NCI-H2029 treated with DMSO at 0.1 percent for 48 hours (cell line): ENCODE measurements at regions not wholly inside any gene's neighbourhood (a gene's known extent, or its start where the extent isn't known, plus 50 kb on each side); places are given as distances from the start of the nearest gene placed in this dataset.

Source experiments
- DNase-seq: peaks from one replicate; lab custom pipeline; 2025; lab: John Stamatoyannopoulos, UW

GRCh38 chr2:16409849-16410248, 255.8 kb downstream of the CYRIA start:
- no peak for DNase-seq

GRCh38 chr2:16409006-16409390, 256.6 kb downstream of the CYRIA start:
- DNase-seq: no peak

GRCh38 chr2:16408331-16409005, 257.2 kb downstream of the CYRIA start:
- DNase-seq: no peak

- no peak for DNase-seq
These were observed 258.3 kb downstream of the CYRIA start for GRCh38 chr2:16407358-16407757.

GRCh38 chr2:16406496-16407289, 258.9 kb downstream of the CYRIA start:
- no peak for DNase-seq

GRCh38 chr2:16405551-16405950, 260.1 kb downstream of the CYRIA start:
- no peak for DNase-seq

GRCh38 chr2:16404551-16405300, 260.9 kb downstream of the CYRIA start:
- no peak for DNase-seq

GRCh38 chr2:16404146-16404545, 261.5 kb downstream of the CYRIA start:
- no peak for DNase-seq

- DNase-seq: no peak
These were observed 262.7 kb downstream of the CYRIA start for GRCh38 chr2:16402891-16403290.

GRCh38 chr2:16401761-16402300, 263.8 kb downstream of the CYRIA start:
- no peak for DNase-seq

GRCh38 chr2:16400127-16400623, 265.5 kb downstream of the CYRIA start:
- DNase-seq: no peak

- DNase-seq: no peak
These were observed 267.1 kb downstream of the CYRIA start for GRCh38 chr2:16398486-16399043.

GRCh38 chr2:16397681-16398475, 267.8 kb downstream of the CYRIA start:
- no peak for DNase-seq

GRCh38 chr2:16396986-16397385, 268.6 kb downstream of the CYRIA start:
- no peak for DNase-seq

GRCh38 chr2:16396171-16396570, 269.5 kb downstream of the CYRIA start:
- DNase-seq: no peak

- DNase-seq: no peak
These were observed 270.0 kb downstream of the CYRIA start for GRCh38 chr2:16395601-16396000.

GRCh38 chr2:16394986-16395550, 270.6 kb downstream of the CYRIA start:
- no peak for DNase-seq

GRCh38 chr2:16394072-16394985, 271.3 kb downstream of the CYRIA start:
- DNase-seq: no peak

GRCh38 chr2:16393500-16394071, 272.0 kb downstream of the CYRIA start:
- DNase-seq: no peak
